Omental fat pad (tissue), 3 donors: ENCODE measurements at regions not wholly inside any gene's neighbourhood (a gene's known extent, or its start where the extent isn't known, plus 50 kb on each side); places are given as distances from the start of the nearest gene placed in this dataset.

ENCODE experiments used
- ATAC-seq: fragments of 150-250 bp; one replicate; pipeline ENCODE4 v1.9.1; 2016; ENCODE audit warnings: mild to moderate bottlenecking, moderate library complexity; ENCODE audit not compliant: low FRiP score
- DNase-seq: peaks from one replicate; pipeline ENCODE4 v3.0.0-alpha.2; 2019; ENCODE audit warnings: low spot score
- TF ChIP-seq, protein P1 (sequence below), 3 donors: fragments of 450-650 bp; IDR thresholded peaks; one replicate each; pipeline ENCODE4 v1.5.1; 2016 to 2017; ENCODE audit warnings: antibody characterized with exemption in 3 of 3, mild to moderate bottlenecking in 3 of 3, moderate library complexity in 2 of 3

DNA sequence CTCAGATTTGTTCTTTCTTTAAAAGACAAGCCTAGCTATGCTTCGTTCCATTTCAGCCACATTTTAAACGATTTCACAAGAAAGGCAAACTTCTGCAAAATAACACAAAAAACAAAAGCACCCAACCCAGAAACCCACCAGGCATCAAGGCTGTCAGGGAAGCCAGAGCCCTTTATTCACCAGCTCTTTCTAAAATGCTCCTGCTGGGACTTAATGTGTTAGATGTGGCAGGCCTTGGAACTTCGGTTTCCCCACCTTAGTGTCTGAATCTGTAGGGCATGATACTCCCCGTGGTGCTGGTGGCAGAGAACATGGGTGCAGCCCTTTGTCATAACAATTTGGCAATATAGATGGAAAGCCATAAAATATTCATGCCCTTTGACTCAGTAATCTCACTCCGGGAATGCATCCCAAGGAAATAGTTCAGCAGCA is 56.8 kb upstream of the LCTL start:
- DNase-seq (no peak), ATAC-seq (no peak)
- TF ChIP-seq, protein P1, sequence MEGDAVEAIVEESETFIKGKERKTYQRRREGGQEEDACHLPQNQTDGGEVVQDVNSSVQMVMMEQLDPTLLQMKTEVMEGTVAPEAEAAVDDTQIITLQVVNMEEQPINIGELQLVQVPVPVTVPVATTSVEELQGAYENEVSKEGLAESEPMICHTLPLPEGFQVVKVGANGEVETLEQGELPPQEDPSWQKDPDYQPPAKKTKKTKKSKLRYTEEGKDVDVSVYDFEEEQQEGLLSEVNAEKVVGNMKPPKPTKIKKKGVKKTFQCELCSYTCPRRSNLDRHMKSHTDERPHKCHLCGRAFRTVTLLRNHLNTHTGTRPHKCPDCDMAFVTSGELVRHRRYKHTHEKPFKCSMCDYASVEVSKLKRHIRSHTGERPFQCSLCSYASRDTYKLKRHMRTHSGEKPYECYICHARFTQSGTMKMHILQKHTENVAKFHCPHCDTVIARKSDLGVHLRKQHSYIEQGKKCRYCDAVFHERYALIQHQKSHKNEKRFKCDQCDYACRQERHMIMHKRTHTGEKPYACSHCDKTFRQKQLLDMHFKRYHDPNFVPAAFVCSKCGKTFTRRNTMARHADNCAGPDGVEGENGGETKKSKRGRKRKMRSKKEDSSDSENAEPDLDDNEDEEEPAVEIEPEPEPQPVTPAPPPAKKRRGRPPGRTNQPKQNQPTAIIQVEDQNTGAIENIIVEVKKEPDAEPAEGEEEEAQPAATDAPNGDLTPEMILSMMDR (IDR thresholded peaks at IDR 0.05), result no peak

DNA sequence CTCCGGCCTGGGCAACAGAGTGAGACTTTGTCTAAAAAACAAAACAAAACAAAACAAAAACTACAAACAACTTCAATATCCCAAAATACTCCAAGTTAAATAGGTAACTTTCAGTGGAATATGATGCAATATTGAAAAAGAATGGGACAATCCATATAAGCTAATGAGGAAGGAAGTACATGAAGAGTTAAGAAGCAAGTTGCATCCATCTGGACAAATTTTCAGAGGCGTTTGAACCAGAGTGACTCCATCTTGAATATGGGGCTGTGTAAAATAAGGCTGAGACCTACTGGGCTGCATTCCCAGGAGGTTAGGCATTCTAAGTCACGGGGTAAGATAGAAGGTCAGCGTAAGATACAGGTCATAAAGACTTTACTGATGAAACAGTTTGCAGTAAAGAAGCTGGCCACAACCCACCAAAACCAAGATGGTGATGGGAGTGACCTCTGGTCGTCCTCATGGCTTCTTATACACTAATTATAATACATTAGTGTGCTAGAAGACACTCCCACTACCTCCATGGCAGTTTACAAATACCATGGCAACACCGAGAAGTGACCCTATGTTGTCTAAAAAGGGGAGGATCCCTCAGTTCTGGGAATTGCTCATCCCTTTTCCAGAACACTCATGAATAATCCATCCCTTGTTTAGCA is 58.1 kb upstream of the LCTL start:
- ATAC-seq (no peak), DNase-seq (no peak)
- TF ChIP-seq, protein P1 (IDR thresholded peaks at IDR 0.05), result no peak

DNA sequence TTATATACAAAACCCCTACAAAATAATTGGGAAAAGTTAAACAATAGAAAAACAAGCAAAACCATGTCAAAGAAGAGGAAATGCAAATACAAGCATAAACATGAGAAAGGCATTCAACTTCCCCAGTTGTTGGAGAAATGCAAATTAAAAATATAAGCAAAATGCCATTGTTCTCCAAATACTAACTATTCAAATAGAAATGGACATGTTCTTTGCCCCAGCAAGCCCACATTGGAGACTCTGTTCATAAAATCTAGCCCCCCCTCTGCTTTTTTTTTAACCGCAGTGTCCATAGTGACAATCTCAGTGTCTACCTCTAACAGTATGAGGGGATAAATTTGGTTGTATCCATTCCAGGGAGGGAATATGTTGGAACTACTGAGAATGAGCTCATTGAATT is 59.7 kb upstream of the LCTL start:
- DNase-seq (no peak), ATAC-seq (no peak)
- TF ChIP-seq, protein P1 (IDR thresholded peaks at IDR 0.05), result no peak

DNA sequence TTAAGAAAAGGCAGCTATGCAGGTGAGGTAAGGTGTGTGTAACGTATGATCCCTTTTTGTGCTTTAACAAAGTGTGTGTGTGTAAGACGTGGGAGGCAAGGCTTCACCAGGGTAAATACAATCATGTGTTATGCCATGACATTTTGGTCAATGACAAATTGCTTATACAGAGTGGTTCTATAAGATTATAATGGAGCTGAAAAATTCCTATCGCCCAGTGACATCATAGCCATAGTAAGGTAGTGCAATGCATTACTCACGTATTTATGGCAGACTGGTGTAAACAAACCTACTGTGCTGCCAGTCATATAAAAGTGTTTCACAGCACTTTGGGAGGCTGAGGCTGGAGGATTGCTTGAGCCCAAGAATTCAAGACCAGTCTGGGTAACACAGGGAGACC is 60.2 kb upstream of the LCTL start:
- DNase-seq (no peak), ATAC-seq (no peak)
- TF ChIP-seq, protein P1 (IDR thresholded peaks at IDR 0.05), result no peak

DNA sequence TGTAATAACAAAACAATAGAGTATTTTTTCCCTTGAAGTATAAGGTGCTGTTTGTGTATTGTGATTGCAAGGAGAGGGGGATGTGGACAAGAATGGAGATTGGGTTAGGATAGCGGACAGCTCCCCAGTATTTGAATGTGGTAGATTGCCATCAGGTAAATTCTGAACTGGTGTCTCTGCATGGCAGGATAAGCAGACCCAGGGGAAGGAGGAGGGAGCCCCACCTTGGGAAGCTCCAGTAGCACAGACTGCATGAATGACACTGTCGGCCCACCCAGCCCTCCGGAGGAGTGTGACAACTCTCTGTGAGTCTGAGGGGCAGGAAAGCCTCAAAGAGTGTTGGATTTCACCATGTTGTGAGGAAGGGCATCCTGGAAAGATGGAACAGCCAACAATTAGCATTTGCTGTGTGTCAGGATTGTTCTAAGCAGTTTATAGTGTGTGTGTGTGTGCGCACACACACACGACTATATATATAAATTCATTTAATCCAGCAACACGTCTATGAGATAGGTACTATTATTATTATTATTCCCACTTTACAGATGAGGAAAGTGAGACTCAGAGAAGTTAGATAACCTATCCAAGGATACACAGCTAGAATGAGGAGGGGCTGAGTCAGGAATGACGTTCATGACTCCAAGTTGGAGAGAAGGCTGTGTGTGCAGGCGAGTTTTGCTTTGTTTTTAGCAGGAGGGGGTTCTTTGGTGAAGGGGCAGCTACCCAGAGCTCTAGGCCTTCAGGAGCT is 63.4 kb upstream of the LCTL start:
- ATAC-seq (no peak), DNase-seq (no peak)
- TF ChIP-seq, protein P1 (IDR thresholded peaks at IDR 0.05), result no peak

DNA sequence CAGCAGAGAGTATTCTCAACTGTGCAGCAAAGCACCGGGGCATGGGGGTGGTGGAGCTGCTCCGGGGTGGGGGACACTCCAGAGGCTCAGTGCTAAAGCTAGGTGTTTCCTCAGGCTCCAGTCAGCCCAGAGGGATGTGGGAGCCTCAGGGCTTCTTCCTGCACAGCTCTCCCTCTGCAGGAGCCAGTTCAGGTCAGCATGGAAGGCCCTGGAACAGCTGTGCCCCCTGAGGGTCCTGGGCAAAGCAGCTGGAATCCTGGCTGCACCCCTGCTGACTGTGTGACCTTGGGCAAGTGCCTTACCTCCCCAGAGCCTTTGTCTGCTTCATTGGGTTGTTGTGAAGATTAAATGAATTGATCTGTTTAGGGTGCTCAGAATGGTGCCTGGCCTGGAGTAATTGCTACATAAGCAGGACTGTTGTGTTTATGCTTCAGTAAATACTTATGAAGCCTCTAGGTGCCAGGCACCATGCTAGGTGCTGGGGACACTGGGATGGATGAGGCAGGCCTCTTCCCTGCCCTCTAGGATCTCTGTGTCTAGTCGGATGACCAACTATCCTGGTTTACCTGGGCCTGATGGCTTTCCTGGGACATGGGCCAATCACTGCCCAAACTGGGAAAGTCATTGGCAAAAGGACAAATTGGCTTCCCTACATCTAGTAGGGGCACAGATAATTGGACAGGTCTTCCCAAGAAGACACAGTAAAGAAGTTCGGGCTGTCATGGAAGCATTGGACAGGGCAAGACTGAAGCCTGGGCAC is 64.2 kb upstream of the LCTL start:
- ATAC-seq, result no peak
- no peak for DNase-seq
- TF ChIP-seq, protein P1 (IDR thresholded peaks at IDR 0.05), result no peak
